ENCODE measurements at regions not wholly inside any gene's neighbourhood (a gene's known extent, or its start where the extent isn't known, plus 50 kb on each side); places are given as distances from the start of the nearest gene placed in this dataset.

DNA sequence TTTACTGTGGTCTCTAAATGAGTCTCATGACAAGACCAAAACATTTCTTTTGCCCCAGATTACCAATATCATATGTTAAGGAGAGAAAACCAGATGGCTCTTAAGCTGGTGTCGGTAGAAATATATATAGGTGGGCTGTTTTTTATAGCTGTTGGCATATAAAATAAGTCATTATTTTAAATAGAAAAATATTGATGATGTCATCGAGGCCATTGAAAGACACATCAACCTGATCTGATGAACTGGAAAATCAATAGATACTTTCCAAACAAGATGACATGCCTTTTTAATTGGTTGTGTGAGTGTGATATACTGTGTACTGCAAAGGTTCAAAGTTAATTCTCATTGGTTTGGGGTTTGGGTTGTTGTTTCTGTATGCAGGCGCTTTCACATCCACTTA lies 617.3 kb downstream of the CCDC171 start:
- H3K27me3 Mint-ChIP-seq = no peaks in the 10 kb centered on the region
- no peaks in the 10 kb centered on the region for H3K36me3 Mint-ChIP-seq
- no peak overlapping the region for H3K4me3 Mint-ChIP-seq
- H3K4me1 Mint-ChIP-seq (ENCODE audit: low read depth) = no peaks in the 10 kb centered on the region
- H3K27ac Mint-ChIP-seq = no peak overlapping the region
- H3K9me3 Mint-ChIP-seq (ENCODE audit: low read depth) = no peaks in the 10 kb centered on the region

DNA sequence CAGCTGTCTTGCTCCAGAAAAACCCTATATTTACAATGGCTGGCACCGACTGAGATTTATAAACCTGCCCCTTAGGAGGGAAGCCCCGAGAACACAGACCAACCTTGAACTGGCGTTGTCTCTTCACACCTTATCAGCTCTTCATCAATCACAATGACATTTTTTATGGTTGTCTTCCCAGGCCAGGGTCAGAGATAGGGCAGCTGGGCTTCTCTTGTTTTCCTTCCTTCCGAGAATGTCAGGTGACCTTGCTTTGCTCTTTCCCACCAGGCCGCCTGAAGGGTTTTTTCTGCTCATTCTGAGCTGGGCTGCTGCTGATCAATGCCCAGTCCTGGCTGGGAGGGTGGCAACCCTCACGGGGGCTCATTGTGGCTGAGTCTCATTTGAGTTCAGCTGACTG lies 619.1 kb downstream of the CCDC171 start:
- Mint-ChIP-seq H3K36me3 (no peaks in the 10 kb centered on the region), H3K9me3 (ENCODE audit: low read depth) (no peaks in the 10 kb centered on the region), H3K27me3 (no peaks in the 10 kb centered on the region), H3K4me3 (no peak overlapping the region), H3K4me1 (ENCODE audit: low read depth) (no peaks in the 10 kb centered on the region), H3K27ac (no peak overlapping the region)

DNA sequence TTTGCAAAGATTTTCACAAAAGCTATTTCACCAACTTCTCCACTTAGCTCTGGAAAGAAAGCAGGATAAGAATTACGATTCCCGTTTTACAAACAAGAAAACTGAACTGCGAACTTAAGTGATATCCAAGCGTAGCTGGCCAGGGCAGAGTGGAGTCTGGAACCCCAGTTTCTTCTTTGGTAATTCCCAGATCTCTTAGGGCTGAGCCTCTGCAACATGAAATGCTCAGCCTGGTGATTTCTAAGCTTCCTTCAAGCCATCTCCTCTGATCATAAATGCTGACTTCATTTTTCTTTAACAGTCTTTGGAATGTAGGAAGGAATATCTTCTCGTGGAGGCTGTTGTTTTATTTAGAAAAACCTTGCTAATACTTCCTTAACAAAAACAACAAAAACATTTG lies 620.0 kb downstream of the CCDC171 start:
- Mint-ChIP-seq H3K4me3 (no peak overlapping the region), H3K36me3 (no peaks in the 10 kb centered on the region)

DNA sequence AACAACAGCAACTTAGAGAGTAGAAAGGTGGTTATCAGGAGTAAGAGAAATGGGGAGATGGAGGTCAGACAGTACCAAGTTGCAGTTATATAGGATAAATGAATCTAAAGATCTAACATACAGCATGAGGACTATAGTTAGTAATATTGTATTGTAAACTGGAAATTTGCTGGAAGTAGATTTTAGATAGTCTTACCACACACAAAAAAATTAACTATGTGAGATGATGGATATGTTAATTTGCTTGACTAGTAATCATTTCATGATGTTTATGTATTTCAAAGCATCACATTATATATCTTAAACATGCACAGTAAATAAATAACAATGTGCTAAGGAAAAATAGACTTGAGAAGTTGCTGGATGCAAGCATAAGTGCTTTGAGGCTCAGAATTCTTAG lies 622.1 kb downstream of the CCDC171 start:
- H3K4me1 Mint-ChIP-seq (ENCODE audit: low read depth) = peaks cover 16% of the 10 kb centered on the region
- no peaks in the 10 kb centered on the region for H3K36me3 Mint-ChIP-seq
- H3K27me3 Mint-ChIP-seq = no peaks in the 10 kb centered on the region
- no peak overlapping the region for H3K27ac Mint-ChIP-seq
- no peaks in the 10 kb centered on the region for H3K9me3 Mint-ChIP-seq (ENCODE audit: low read depth)
- H3K4me3 Mint-ChIP-seq = no peak overlapping the region

More for the DNA sequence above, 620.0 kb downstream of the CCDC171 start:
- no peaks in the 10 kb centered on the region for H3K4me1 Mint-ChIP-seq (ENCODE audit: low read depth)
- no peaks in the 10 kb centered on the region for H3K9me3 Mint-ChIP-seq (ENCODE audit: low read depth)
- H3K27ac Mint-ChIP-seq = no peak overlapping the region
- H3K27me3 Mint-ChIP-seq = no peaks in the 10 kb centered on the region

DNA sequence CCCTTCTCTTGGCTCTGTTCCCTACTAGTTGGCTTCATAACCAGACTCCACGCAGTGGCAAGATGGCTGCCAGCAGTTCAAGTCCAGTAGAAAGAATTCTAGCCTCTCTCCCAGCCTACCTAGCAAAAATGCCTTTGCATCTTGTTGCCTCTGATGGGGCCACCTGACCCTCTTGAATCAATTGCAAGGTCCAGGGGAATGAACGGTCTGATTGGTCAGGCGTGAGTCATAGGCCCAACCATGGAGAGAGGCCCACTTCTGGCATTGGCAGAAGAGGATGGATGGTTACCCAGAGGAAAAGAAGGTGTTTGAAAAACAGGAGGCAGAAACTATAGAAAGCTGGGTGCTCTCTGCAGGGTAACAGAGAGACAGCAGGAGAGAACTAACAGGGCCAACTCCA lies 622.6 kb downstream of the CCDC171 start:
- Mint-ChIP-seq H3K9me3 (ENCODE audit: low read depth) (no peaks in the 10 kb centered on the region), H3K27ac (no peak overlapping the region), H3K36me3 (no peaks in the 10 kb centered on the region), H3K4me3 (no peak overlapping the region), H3K4me1 (ENCODE audit: low read depth) (peaks cover 20% of the 10 kb centered on the region), H3K27me3 (no peaks in the 10 kb centered on the region)

DNA sequence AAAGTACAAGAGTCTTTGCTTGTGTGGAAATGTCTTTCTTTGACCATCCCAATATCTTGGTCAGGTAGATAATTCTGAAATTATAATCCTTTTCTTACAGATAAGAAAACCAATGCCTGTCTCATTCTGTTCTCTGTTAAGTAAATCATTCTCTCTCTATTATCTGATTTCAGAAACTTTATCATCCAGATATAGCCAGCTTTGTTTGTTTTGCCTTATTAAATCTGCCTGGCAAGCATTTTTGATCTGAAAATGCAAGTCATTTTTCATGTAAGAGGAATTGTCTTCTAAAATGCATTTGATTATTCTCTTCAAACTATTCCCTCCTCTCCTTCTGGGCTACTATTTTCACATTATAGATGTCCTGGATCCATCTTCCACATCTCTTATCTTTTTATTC lies 625.5 kb downstream of the CCDC171 start:
- Mint-ChIP-seq H3K4me3 (no peak overlapping the region), H3K36me3 (no peaks in the 10 kb centered on the region), H3K4me1 (ENCODE audit: low read depth) (peaks cover 43% of the 10 kb centered on the region), H3K27me3 (no peaks in the 10 kb centered on the region), H3K9me3 (ENCODE audit: low read depth) (no peaks in the 10 kb centered on the region), H3K27ac (no peak overlapping the region)

DNA sequence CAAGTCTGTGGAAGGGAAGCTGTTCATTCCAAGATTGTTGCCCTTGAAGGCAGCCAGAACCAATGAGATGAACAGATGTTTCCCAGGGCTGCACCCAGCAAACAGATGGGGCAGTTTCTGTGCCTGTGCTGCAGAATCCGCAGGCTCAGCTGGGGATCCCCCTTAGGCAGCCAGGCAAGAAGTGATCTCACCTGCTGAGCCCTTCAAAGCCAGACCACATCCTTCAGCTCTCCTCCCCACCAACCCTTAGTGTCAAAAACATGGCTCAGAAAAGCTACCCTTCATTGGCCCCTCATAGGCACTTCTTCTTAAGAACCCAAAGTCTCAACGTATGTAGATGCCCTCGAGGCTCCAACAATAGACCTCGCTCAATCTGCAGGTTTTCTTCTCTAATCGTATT lies 626.7 kb downstream of the CCDC171 start:
- H3K9me3 Mint-ChIP-seq (ENCODE audit: low read depth) = no peaks in the 10 kb centered on the region
- H3K4me1 Mint-ChIP-seq (ENCODE audit: low read depth) = peaks cover 55% of the 10 kb centered on the region
- H3K4me3 Mint-ChIP-seq = peak overlapping the region; percentile 45
- no peaks in the 10 kb centered on the region for H3K27me3 Mint-ChIP-seq
- H3K36me3 Mint-ChIP-seq = no peaks in the 10 kb centered on the region
- peak overlapping the region; percentile 91 for H3K27ac Mint-ChIP-seq

DNA sequence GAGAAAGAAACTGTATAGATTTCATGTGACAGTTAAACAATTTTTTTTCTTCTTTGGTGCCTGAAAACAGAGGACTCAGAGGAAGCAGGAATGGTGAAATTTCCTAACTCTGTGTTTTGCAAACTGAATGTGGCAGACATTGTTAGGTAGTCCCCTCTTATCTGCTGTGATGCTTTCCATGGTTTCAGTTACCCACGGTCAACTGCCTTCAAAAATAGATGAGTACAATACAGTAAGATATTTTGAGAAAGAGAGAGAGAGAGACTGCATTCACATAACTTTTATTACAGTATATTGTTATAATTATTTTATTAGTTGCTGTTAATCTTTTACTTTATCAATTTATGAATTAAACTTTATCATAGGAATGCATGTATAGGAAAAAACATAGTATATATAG lies 627.2 kb downstream of the CCDC171 start:
- H3K27ac Mint-ChIP-seq = peak overlapping the region; percentile 91
- no peaks in the 10 kb centered on the region for H3K9me3 Mint-ChIP-seq (ENCODE audit: low read depth)
- peaks cover 59% of the 10 kb centered on the region for H3K4me1 Mint-ChIP-seq (ENCODE audit: low read depth)
- no peaks in the 10 kb centered on the region for H3K27me3 Mint-ChIP-seq
- H3K4me3 Mint-ChIP-seq = peak overlapping the region; percentile 45
- no peaks in the 10 kb centered on the region for H3K36me3 Mint-ChIP-seq

DNA sequence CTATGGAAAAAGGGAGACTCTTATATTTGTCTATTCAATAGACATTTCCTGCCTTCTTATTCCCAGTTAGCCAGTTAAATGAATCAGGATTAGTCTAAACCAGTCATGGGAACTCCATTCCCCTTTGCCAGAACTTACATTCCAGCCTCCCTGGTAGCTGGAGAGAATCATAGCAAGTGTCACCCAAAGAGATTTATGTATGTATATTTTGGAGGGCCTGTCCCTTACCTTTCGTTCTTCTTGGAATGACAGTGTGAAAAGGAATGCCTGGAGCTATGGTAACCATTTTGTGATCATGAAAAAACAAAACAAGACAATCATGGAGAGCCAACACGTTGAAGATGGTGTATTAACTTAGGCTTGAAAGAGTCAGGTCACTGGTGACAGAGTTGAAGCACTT lies 627.7 kb downstream of the CCDC171 start:
- Mint-ChIP-seq H3K4me1 (ENCODE audit: low read depth) (peaks cover 60% of the 10 kb centered on the region), H3K36me3 (no peaks in the 10 kb centered on the region), H3K9me3 (ENCODE audit: low read depth) (no peaks in the 10 kb centered on the region), H3K4me3 (no peak overlapping the region), H3K27me3 (no peaks in the 10 kb centered on the region), H3K27ac (peak overlapping the region; percentile 62)

DNA sequence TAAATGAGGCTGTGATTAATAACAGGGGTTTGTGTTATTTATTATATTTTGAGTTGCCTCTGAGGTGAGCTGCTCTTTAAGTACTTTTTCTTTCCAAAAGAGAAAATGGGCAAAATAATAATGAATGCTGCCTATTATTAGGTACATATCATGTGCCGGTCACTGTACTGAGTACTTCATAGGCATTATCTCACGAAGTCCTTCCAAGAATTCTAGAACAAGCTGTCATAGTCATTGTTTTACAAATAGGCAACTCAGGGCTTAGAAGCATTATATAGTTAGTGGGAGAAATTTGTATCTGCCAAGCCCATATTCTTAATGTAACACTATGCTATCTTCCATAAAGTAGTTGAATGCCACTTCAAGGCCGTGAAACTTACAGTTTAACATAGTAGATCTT lies 628.7 kb downstream of the CCDC171 start:
- Mint-ChIP-seq H3K4me1 (ENCODE audit: low read depth) (peaks cover 61% of the 10 kb centered on the region), H3K4me3 (no peak overlapping the region), H3K36me3 (no peaks in the 10 kb centered on the region), H3K27ac (peak overlapping the region; percentile 10), H3K9me3 (ENCODE audit: low read depth) (no peaks in the 10 kb centered on the region), H3K27me3 (no peaks in the 10 kb centered on the region)

DNA sequence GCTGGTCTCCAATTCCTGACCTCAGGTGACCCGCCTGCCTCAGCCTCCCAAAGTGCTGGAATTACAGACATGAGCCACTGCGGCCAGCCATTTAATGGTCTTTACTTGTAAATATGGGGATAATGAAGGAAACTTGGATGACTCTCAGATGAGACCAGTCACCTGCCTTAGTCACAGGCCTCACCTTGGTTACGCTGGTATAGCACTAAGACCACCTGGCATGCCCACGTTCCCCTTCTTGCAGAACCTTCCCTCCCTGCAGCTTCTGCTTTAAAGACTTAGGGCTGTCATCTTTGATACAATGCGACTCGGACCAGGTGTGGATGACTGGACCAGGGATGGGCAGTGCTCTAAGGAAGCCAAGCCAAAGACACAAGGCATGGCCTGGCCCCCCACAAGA lies 629.9 kb downstream of the CCDC171 start:
- H3K27me3 Mint-ChIP-seq = no peaks in the 10 kb centered on the region
- no peaks in the 10 kb centered on the region for H3K36me3 Mint-ChIP-seq
- peak overlapping the region; percentile 27 for H3K4me3 Mint-ChIP-seq
- no peaks in the 10 kb centered on the region for H3K9me3 Mint-ChIP-seq (ENCODE audit: low read depth)
- peaks cover 61% of the 10 kb centered on the region for H3K4me1 Mint-ChIP-seq (ENCODE audit: low read depth)
- H3K27ac Mint-ChIP-seq = peak overlapping the region; percentile 95

DNA sequence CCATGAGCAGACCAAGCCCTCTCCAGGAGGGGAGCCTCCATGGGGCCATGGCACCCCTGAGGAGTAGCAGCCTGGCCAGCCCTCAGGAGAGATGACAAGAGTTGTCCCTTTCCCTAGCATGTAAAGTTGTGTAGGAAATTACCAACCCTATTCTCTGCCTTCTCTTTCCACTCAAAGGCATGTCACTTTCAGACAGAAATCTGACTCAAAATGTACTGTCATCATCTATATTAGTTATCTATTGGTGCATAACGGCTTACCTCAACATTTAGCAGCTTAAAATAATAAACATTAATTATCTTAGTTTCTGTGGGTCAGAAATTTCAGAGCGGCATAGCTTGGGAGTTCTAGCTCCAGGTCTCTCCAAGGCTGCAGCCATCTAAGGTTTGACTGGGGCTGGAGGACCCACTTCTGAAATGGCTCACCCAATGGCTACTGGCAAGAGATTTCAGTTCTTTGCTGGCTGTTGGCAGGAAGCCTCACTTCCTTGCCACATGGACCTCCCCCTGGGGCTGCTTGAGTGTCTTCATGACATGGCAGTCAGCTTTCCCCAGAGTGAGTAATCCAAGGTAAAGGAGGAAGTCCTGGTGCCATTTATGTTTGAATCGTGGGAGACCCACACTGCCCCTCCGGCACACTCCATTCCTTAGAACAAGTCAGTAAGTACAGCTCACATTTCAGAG lies 632.3 kb downstream of the CCDC171 start:
- Mint-ChIP-seq H3K9me3 (ENCODE audit: low read depth) (peaks cover 6% of the 10 kb centered on the region), H3K4me3 (no peak overlapping the region), H3K27ac (peak overlapping the region; percentile 95), H3K27me3 (no peaks in the 10 kb centered on the region), H3K36me3 (peaks cover 2% of the 10 kb centered on the region), H3K4me1 (ENCODE audit: low read depth) (peaks cover 44% of the 10 kb centered on the region)

DNA sequence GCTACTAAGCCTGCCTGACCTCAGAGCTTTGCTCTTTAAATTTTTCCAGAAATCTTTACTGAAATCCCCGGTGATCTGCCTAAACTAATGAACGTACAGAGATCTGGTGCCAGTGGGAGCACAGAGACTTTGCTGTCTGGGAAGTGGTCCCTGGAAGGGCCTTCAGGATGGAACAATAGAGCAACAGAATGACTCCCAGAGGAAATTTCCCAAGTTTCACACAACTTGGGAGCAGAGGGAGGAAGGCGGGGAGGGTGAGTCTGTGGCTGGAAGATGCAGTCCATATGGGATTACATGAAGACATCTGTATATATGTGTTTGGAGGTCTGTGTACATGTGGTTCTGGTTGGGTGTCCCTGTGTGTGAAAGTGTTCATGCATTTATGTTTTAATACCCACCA lies 638.3 kb downstream of the CCDC171 start:
- Mint-ChIP-seq H3K4me3 (no peak overlapping the region), H3K36me3 (peaks cover 2% of the 10 kb centered on the region), H3K27ac (no peak overlapping the region), H3K4me1 (ENCODE audit: low read depth) (peaks cover 7% of the 10 kb centered on the region), H3K9me3 (ENCODE audit: low read depth) (peaks cover 6% of the 10 kb centered on the region), H3K27me3 (no peaks in the 10 kb centered on the region)

DNA sequence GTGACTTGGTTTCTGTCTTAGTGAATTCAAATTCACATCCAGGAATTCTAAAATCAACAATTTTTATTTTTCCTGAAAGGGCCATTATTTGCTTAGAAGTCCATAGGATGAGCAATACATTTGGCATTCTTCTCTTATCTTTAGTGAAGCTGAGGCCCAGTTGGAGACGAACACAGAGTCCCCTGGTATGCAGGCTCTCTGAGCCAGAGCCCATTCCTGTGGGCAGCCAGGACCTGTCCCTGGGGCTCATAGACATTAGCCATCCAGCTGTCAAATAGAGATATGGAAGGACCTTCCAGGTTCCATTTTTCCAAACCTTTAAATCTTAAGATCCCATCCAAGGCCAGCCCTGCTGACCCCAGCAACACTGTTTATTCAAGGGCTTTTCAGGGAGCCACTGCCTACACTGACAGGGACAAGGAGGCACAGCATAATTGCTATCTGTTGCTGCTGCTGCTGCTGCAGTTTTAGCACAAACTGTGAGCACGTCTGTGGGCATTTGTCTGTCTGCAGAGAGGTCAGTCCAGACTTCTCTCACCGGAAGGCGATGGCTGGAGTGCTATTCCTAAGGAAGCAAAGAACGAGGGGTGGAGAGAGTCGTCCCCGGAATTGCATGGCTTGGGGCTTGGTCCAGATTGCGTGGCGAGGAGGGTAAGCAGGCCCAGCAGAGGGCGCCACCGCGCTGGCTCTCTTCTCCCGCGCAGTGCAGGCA lies 639.0 kb downstream of the CCDC171 start:
- Mint-ChIP-seq H3K4me3 (peak overlapping the region; percentile 40), H3K36me3 (peaks cover 2% of the 10 kb centered on the region), H3K4me1 (ENCODE audit: low read depth) (peaks cover 6% of the 10 kb centered on the region), H3K27ac (no peak overlapping the region), H3K27me3 (no peaks in the 10 kb centered on the region), H3K9me3 (ENCODE audit: low read depth) (peaks cover 6% of the 10 kb centered on the region)

DNA sequence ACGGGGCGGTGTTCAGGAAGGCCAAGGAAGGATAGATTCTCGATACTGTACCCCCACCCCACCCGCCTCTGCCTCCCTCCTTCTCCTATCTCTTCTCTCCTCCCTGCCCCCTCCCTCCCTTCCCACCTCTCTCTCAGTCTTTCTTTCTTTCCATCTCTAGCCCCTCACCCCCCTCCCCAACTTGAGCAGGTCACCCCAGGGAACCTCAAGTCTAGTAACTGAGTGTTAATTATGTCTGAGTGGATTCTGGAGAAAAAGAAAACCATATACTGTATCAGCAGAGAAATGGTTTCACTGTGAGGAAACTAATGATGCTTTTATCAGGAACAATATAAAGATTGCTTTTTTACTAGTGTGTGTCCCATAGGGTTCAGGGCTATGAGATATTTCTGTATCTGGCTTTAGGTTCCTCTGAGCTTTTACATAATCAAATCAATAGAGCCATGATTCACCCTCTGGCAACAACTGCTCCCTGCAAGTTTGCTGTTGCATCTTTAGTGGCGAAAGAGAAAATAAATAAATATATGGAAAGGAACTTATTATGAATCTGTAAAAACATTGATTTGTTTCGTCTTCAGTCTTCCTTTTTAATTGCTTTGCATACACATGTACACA lies 639.7 kb downstream of the CCDC171 start:
- Mint-ChIP-seq H3K9me3 (ENCODE audit: low read depth) (peaks cover 6% of the 10 kb centered on the region), H3K27me3 (no peaks in the 10 kb centered on the region), H3K36me3 (peaks cover 2% of the 10 kb centered on the region), H3K27ac (no peak overlapping the region), H3K4me3 (peak overlapping the region; percentile 40), H3K4me1 (ENCODE audit: low read depth) (peaks cover 6% of the 10 kb centered on the region)

All from activated naive CD8-positive, alpha-beta T cell (primary cell).